GM12873 (cell line): ENCODE measurements at regions not wholly inside any gene's neighbourhood (a gene's known extent, or its start where the extent isn't known, plus 50 kb on each side); places are given as distances from the start of the nearest gene placed in this dataset.
A peak's percentile ranks its signal among the peaks of the same experiment; 100 is the strongest.

Experiments used
- CTCF ChIP-seq: IDR thresholded peaks from 2 replicates; pipeline ENCODE4 v1.5.1; 2012; ENCODE audit warnings: low read depth, mild to moderate bottlenecking, moderate library complexity, low read length, control low read depth; ENCODE audit not compliant: insufficient read depth; ENCODE audit errors: missing control alignments

- TF ChIP-seq CTCF = no peak
Measured at GRCh38 chr11:37896016-37896415, 1298.0 kb upstream of the RAG2 start.

- no peak for TF ChIP-seq CTCF
Measured at GRCh38 chr11:37881741-37882140, 1283.7 kb upstream of the RAG2 start.

GRCh38 chr11:37861671-37862070 lies 1263.6 kb upstream of the RAG2 start:
- no peak for TF ChIP-seq CTCF

GRCh38 chr11:37858398-37858797 lies 1260.4 kb upstream of the RAG2 start:
- TF ChIP-seq CTCF = peak; percentile 7

GRCh38 chr11:37857726-37858125 lies 1259.7 kb upstream of the RAG2 start:
- TF ChIP-seq CTCF = no peak

- TF ChIP-seq CTCF = no peak
Measured at GRCh38 chr11:37849706-37850105, 1251.7 kb upstream of the RAG2 start.

GRCh38 chr11:37843603-37844002 lies 1245.6 kb upstream of the RAG2 start:
- TF ChIP-seq CTCF = no peak
